Central memory CD4-positive, alpha-beta T cell (primary cell): ENCODE measurements at regions not wholly inside any gene's neighbourhood (a gene's known extent, or its start where the extent isn't known, plus 50 kb on each side); places are given as distances from the start of the nearest gene placed in this dataset.

Experiments used
- DNase-seq: peaks from one replicate; pipeline ENCODE4 v3.0.0; 2022

DNA sequence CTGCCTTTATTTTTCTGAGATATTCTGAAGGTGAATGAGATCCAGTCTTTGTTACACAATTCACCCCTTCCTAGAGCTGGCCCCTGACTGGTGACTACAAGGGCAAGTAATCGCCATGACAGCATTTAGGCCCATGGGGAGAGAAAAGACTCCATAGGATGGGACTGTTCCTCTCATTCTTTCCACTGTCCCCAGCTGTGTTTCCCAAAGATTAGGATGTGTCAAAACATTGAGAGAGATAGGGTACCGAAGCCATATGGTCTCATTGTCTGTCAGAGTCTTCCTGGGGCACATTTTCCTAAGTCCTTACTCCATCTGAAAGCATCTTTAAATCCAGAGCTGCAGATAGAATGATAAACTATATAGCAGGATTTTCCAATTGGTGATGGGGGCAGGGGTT, 423.5 kb downstream of the OMA1 start:
- no peak for DNase-seq

GRCh38 chr1:58119971-58120370, 426.6 kb downstream of the OMA1 start:
- no peak for DNase-seq

- DNase-seq, result no peak
Measured at GRCh38 chr1:58116284-58116683, 430.2 kb downstream of the OMA1 start.

DNA sequence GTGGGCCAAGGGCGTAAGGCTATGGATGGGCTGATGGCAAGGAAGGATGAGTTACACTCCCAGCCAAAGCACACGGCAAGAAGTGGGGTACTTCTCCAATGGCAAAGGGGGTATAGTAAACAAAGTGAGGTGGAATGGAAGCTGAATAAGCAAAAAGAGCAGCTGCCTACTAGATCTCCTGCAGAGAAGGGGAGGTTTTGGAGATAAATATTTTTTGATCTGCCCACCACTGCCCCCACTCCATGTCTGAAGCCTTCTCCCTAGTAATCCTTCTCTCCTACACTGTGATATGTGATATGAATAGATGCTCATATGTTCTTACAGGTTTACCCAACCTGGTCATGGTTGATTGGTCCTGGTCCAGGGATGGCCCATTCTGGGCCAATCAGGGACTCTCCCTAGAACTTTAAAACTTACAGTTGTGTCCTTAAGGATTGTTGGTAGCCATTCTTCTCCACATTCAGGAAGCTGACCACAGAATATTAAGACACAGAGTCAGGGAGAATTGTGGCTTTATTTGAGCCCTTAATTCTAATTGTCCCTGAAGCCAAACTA, 436.8 kb downstream of the OMA1 start:
- no peak for DNase-seq

- DNase-seq, result no peak
Measured at GRCh38 chr1:58108783-58109182, 437.7 kb downstream of the OMA1 start.

GRCh38 chr1:58107943-58108342, 438.6 kb downstream of the OMA1 start:
- DNase-seq, result no peak

GRCh38 chr1:58104960-58105359, 441.6 kb downstream of the OMA1 start:
- no peak for DNase-seq

GRCh38 chr1:58096714-58097113, 449.8 kb downstream of the OMA1 start:
- DNase-seq, result no peak

GRCh38 chr1:58095183-58095582, 451.3 kb downstream of the OMA1 start:
- no peak for DNase-seq

DNA sequence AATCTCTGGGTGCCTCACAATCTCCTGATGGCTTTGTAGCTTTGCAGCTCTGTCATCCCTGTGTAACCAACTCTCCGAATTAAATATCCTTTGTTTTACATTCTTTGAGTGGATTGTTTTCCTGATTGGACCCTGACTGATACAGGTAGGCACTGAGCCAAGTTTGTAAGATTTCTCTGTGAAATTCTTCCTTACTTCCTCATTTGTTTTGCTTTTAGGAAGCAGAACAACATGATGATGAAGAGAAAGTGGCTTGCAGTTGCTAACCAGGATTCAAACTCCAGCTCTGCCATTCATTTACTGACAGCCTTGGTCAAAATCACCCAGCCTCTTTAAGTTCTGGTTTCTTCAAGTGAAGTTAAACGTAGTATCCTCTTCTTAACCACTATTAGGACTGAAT, 452.3 kb downstream of the OMA1 start:
- no peak for DNase-seq

DNA sequence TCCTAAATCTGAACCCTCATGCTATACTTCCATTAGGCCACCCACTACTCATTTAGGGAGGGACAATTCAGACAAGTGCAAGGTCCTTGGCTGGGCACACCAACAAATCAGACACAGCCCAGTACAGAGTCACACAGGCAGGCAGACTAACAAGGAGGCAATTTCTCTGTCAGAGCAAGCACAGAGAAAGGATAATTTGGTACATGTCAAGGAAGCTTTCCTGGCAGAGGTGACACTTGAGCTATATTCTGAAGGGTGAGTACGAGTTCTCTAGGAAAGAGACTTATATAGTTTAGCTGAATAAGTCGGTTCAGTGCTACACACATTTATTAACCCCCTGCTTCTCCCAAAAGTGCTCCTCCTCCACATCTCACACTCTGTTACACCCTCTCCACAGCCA, 455.9 kb downstream of the OMA1 start:
- DNase-seq, result no peak

DNA sequence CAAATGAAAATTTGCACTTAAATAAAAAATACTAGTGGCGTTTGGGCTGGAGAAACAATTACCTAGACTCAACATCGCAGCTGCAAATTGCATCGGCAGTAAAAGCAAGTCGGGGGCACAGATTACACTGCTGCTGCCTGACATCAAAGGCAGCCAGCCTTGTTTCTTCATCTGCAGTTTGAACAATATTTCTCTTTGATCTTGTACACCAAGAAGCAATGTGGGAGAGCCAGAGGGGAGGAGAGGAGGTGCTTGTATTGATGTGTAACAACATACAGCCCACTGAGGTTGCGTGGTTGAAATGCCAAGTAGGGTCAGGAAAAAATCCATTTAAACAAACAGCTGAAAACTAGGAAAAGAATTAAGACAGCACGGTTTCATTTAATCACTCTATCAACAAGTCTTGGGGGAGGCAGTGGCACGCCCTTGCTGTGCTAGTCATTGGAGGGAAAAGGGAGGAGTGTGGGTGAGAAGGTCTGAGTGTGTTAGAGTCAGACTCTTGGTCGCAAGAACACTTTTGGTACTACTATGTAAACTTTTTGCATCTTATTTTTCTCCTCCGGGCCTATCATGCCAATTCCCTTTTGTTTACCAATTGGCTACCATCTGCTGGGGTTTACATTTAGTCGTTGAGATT, 456.5 kb downstream of the OMA1 start:
- no peak for DNase-seq

GRCh38 chr1:58084266-58084665, 462.3 kb downstream of the OMA1 start:
- DNase-seq, result no peak

- DNase-seq, result no peak
Measured at GRCh38 chr1:58082596-58082995, 463.9 kb downstream of the OMA1 start.

- no peak for DNase-seq
Measured at GRCh38 chr1:58076258-58076657, 470.3 kb downstream of the OMA1 start.

DNA sequence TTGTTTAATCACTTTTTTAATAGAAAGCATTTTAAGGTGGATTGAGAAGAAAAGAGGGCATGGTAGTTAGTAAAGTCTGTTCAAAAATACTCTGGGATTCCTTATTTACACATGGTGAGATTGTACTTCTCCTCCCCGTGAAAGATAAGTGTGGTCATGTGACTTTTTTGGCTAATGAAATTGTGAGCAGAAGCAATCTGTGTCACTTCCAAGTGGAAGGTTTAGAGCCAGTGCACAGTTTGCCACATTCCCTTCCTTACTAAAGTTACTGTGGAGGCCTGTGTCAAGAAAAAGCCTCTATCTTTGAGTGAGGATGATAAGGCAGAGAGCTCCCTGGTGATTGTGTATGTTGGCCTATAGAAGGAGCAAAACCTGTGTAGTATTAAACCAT, 471.3 kb downstream of the OMA1 start:
- DNase-seq, result no peak

DNA sequence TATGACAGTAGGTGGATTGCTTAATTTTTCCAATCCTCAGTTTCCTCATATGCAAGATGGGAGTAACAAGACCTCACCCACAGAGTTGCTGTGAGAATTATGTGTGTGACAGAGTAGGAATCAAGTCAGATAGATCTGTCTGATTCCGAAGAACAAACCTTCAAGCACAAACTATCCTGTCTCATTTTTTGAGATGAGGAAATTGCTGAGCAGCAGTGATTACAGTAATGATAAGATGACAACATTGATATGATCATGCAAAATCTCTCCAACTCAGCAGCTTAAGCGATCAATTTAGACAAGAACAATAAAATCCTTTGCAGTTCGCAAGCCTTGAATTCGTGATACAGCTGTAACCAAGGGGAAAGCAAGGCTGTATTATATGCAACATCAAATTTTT, 474.1 kb downstream of the OMA1 start:
- DNase-seq, result no peak

DNA sequence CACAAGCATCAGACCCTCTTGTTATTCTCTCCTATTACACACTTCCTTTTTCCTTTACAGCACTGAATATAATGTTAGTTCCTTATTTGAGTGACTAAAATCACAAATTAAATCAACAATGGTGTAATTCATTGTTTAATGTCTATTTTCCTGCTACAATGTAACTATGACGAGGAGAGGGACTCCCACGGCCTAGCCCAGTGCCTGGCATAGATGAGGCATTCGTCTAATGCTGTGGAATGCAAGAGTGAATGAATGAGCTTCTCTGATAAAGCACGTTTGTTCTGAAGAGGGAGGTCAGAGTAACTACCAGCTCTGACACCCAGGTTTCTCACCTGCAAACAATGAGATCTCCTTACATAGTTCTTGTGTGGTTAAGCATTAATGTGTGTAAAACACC, 479.4 kb downstream of the OMA1 start:
- DNase-seq, result no peak

DNA sequence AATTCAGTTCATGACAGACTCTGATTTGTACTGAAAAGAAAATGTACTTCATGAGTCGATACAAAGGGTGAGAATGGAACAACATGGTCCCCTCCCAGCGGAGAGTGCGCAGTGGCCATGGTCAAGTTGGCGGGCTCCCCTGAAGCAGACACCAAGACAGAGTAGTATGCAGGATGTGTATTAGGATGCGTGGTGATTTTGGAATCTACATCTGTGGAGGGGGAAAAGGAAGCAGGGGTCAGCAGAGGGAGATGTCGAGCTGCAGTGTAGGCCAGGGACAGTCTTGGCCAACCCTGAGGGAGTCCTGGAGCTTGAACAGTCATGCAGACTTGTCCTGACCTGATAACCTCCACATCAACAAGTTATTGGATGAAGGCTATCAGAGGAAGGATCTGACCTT, 481.0 kb downstream of the OMA1 start:
- DNase-seq, result no peak

GRCh38 chr1:58064166-58064565, 482.4 kb downstream of the OMA1 start:
- DNase-seq, result no peak

GRCh38 chr1:58063095-58063494, 483.4 kb downstream of the OMA1 start:
- DNase-seq, result no peak

DNA sequence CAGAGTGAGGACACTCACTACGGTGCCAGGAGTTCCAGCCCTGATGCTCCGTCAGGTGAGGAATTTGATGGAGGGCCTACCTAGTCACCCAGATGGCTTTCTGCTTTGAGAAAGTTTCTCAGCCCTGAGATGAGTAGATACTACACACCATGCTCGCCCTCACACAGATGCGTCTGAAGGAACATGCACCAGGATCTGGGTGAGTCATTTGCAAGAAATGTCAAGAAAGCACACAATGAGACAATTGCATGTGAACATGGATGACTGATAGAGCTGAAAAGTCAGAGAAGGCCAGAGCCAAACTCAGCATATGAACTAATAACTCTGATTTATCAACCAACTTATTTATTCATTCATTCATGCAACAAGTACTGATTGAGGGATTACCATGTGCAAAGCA, 483.9 kb downstream of the OMA1 start:
- no peak for DNase-seq

DNA sequence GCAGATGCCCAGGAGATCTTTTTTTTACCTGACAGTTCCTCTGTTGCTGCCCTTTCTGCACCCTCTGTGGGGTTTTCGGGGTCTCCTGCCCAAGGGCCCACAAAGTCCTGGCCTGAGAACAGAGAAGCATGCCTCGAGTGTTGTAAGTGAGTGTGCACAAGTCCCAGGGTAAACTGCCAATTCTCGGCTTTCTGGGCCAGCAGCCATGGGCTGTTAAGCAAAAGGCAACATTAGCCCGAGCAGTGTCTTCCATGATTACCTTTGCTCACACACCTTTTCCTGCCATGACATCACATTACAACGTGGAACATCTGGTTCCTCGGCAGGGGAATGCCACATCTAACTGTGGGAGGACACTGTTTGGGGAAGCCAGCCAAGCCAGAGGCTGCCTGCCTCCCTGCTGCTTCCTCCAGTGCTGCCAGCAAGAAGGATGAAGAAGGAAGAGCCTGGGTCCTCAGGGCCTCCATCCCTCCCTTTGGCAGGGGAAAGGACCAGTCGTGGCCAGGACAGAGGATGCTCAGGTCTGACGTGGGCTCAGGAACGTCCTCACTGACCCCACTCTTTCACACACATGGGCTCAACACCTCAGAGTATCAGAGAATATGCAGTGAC, 485.9 kb downstream of the OMA1 start:
- DNase-seq, result no peak

- DNase-seq, result no peak
Measured at GRCh38 chr1:58059789-58060188, 486.7 kb downstream of the OMA1 start.

GRCh38 chr1:58058323-58058722, 488.2 kb downstream of the OMA1 start:
- no peak for DNase-seq
